GM21367 (cell line): ENCODE measurements at regions not wholly inside any gene's neighbourhood (a gene's known extent, or its start where the extent isn't known, plus 50 kb on each side); places are given as distances from the start of the nearest gene placed in this dataset.

Experiments
- ATAC-seq: cut with Tn5 transposase; IDR thresholded peaks from one replicate; pipeline ENCODE4 v1.9.1; 2021; ENCODE audit not compliant: unreplicated experiment

GRCh38 chr7:52283335-52283734 lies 752.1 kb upstream of the POM121L12 start:
- ATAC-seq = no peak

GRCh38 chr7:52273685-52274610 lies 761.5 kb upstream of the POM121L12 start:
- ATAC-seq = no peak

DNA sequence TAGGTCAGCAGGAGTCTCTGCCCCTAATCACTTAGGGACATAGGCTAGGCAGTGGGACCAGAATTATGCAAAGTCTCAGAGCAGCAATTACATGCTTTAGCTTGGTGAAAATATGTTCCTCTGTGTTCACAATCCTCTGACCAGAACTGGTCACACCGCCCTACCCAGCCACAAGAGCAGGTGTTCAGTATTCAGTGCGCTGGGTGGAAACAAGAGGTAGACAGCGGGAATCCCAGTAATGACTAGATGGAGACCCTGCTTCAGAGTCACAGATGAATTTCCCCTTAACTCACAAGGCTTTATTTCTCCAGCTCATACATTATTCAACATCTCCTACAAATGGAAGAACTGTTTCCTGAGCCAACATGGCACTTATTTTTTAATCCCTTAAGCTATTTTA lies 763.7 kb upstream of the POM121L12 start:
- ATAC-seq = no peak

- no peak for ATAC-seq
Observed at GRCh38 chr7:52270301-52270700, 765.1 kb upstream of the POM121L12 start.

- ATAC-seq = no peak
Observed at GRCh38 chr7:52269669-52270068, 765.8 kb upstream of the POM121L12 start.

- no peak for ATAC-seq
Observed at GRCh38 chr7:52261057-52261456, 774.4 kb upstream of the POM121L12 start.

GRCh38 chr7:52260046-52260665 lies 775.3 kb upstream of the POM121L12 start:
- no peak for ATAC-seq

DNA sequence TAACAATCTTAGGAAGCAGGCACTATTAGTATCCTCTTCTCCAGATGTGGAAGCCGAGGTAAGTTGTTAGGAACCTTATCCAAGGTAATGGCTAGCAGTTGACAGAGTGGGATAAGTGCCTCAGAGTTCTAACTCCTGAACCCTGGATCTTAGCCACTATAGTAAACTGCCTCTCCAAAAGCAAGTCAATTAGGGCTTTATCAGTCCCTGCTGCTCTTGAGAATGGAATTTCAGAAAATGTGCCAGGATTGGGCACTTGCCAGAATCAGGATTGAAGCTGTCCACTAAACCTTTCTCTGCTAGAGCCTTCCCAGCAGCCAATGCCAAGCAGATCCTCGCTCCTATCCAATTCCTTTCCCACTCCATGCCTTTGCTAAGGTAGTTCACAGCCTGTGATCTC lies 777.5 kb upstream of the POM121L12 start:
- no peak for ATAC-seq

DNA sequence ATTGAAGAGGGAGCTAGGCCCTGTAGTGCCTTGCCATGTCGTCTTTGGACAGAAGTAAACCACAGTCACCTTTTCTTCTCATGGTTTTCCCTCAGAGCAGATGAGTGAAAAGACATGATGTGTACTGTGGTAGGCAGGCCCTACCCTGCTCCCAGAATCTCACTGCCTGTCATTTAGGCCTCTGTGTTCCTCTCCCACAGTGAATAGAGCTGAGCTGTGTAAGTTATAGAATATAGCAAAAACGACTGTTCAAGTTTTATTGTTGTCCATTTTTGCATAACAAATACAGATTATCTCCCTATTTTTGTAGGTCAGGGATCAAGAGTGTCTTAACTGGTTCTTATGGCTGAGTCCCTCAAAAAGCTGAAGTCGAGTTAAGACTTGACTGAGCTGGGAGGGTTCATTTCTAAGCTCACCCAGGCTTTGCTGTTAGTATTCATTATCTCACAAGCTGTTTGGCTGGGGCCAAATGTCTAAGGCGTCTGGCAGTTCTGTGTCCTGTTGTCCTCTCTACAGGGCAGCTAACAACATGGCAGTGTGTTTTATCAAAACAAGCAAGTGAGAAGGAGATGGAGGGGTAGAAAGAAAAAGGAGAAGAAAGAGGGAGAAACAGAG lies 780.9 kb upstream of the POM121L12 start:
- no peak for ATAC-seq

- ATAC-seq = no peak
Observed at GRCh38 chr7:52253953-52254352, 781.5 kb upstream of the POM121L12 start.

DNA sequence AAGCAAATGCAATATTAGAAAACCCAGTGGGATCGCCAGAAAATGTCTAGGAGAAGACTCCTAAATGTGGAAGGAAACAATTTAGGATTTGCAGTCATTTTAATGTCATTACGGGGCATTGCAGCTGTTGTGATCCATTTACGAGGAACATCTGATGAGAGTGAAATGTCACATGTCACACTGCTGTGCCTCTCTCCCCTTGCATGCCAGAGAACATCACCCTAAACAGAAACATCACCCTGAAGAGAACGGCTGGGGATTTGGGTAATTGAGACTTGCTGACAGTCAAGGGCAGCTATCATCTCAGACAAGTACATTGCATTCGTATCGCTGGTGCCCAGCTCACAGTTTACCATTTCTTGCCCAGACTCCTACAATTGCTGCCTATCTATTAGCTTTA lies 785.7 kb upstream of the POM121L12 start:
- ATAC-seq = no peak

- no peak for ATAC-seq
Observed at GRCh38 chr7:52247518-52247917, 787.9 kb upstream of the POM121L12 start.

DNA sequence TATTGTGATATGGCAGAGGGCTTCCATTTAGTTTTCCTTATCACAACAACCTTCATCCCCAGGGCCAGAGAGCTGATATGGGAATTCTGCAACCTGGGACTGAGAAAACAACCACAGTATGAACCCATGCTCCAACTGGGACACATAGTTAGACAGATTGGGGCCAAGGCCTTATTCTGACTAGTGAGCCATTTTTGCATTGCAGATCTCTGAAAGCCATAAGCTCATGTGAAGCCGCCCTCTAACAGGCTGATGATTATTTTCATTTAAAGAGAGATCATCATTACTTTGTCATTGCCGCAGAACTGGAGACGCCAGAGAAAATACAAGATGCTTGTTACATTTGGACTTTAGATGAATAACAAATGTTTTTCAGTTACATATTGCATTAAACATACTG lies 791.7 kb upstream of the POM121L12 start:
- no peak for ATAC-seq

GRCh38 chr7:52233248-52233647 lies 802.2 kb upstream of the POM121L12 start:
- no peak for ATAC-seq

- ATAC-seq = no peak
Observed at GRCh38 chr7:52211930-52212329, 823.5 kb upstream of the POM121L12 start.

GRCh38 chr7:52209614-52210013 lies 825.8 kb upstream of the POM121L12 start:
- no peak for ATAC-seq

GRCh38 chr7:52197221-52197620 lies 838.2 kb upstream of the POM121L12 start:
- ATAC-seq = no peak

- no peak for ATAC-seq
Observed at GRCh38 chr7:52195664-52196063, 839.8 kb upstream of the POM121L12 start.

DNA sequence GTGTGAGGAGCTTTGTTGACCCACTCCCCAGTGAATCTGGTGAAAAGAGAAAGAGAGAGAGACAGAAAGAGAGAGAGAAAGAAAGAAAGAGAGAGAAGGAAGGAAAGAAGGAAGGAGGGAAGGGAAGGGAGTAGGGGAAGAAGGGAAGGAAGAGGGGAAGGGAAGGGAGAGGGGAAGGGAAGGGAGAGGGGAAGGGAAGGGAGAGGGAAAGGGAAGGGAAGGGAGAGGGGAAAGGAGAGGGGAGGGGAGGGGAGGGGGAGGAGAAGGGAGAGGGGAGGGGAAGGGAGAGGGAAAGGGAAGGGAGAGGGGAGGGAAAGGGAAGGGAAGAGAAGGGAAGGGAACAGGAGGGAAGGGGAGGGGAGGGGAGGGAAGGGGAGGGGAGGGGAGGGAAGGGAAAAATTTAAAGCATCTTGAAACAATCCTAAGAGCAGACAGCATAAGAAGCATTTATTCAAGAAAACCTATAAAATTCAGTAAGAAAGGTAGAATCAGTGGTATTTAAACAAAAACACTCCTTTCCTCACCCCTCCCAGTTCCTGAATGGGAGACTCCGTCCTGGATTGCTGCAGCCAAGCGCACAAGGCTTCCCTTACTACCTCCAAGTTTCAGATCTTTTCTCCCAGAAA lies 846.2 kb upstream of the POM121L12 start:
- no peak for ATAC-seq

GRCh38 chr7:52184006-52184703 lies 851.3 kb upstream of the POM121L12 start:
- no peak for ATAC-seq

DNA sequence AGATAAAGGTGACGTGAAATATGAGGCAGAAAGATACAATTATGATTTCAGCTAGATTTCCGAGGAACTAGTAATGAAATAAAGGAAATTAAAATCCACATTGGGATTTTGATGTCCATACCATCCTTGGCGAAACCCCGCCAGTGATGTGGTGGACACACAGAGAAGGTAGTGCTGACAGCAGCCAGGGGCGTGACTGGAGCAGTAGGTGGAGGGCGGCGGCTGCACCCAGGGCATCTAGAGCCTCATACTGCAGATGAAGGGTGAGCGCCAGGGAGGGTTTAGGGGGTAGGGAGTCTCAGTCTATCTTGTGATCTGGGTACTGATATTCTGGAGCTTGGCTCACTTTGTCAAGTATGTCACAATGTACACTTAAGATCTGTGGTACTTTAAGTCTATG lies 855.5 kb upstream of the POM121L12 start:
- ATAC-seq = no peak
